H1 (cell line): ENCODE measurements at regions not wholly inside any gene's neighbourhood (a gene's known extent, or its start where the extent isn't known, plus 50 kb on each side); places are given as distances from the start of the nearest gene placed in this dataset.

Experiments used
- CTCF ChIA-PET: fragments of 300-600 bp; sonication (Branson Sonifier 250); formaldehyde crosslinking; loops from one replicate; lab custom pipeline; 2021; ENCODE audit not compliant: partially characterized antibody; lab: Charles Lee
- POLR2A ChIA-PET: fragments of 300-600 bp; sonication (Branson Sonifier 250); formaldehyde crosslinking; loops from one replicate; lab custom pipeline; 2021; ENCODE audit warnings: inconsistent platforms; ENCODE audit not compliant: partially characterized antibody; lab: Charles Lee
- DNase-seq, 2 experiments: peaks; one replicate each; pipeline versions ENCODE4 v3.0.0 to v3.0.0-alpha.2; 2010 to 2022; ENCODE audit warnings: low spot score in 2 of 2, low read depth in 1 of 2, mixed read lengths in 1 of 2
- FAIRE-seq: peaks from 2 replicates; lab custom pipeline; 2011; peaks lifted over from hg19 to GRCh38; lab: Jason Lieb, UNC
- H2AFZ ChIP-seq: 2 replicates; pipeline ENCODE4 v1.8.1; 2012; ENCODE audit warnings: low read length, inconsistent platforms
- H2AK5ac ChIP-seq: 2 replicates; pipeline ENCODE4 v1.6.1; 2013; ENCODE audit warnings: low read depth, low read length
- H2BK120ac ChIP-seq: replicated peaks from 2 replicates; pipeline ENCODE3; 2013; ENCODE audit warnings: low read depth, low read length, inconsistent platforms
- H2BK12ac ChIP-seq: 2 replicates; pipeline ENCODE4 v1.6.1; 2013; ENCODE audit warnings: low read depth, low read length
- H2BK15ac ChIP-seq: 2 replicates; pipeline ENCODE4 v1.6.1; 2013; ENCODE audit warnings: low read length
- H2BK20ac ChIP-seq: 2 replicates; pipeline ENCODE4 v1.6.1; 2013; ENCODE audit warnings: low read length
- H2BK5ac ChIP-seq: 2 replicates; pipeline ENCODE4 v1.6.1; 2013; ENCODE audit warnings: low read depth, low read length
- H3K14ac ChIP-seq: 2 replicates; pipeline ENCODE4 v1.6.1; 2013; ENCODE audit warnings: inconsistent platforms; ENCODE audit not compliant: insufficient read length
- H3K18ac ChIP-seq: 2 replicates; pipeline ENCODE4 v1.6.1; 2013; ENCODE audit warnings: low read length; ENCODE audit errors: extremely low read depth
- H3K23ac ChIP-seq: 2 replicates; pipeline ENCODE4 v1.6.1; 2013; ENCODE audit warnings: inconsistent platforms; ENCODE audit not compliant: insufficient read length
- H3K23me2 ChIP-seq: 2 replicates; pipeline ENCODE4 v1.6.1; 2013; ENCODE audit warnings: low read depth, low read length
- H3K27ac ChIP-seq: 2 replicates; pipeline ENCODE4 v1.6.1; 2011; ENCODE audit warnings: low read depth, low read length, inconsistent platforms
- H3K27me3 ChIP-seq, 4 experiments: replicated peaks in 1 of 4; 1 replicate in 1 of 4; 2 replicates in 3 of 4; pipeline versions ENCODE4 v1.6.1 to v1.8.1; 2011 to 2013; ENCODE audit warnings: low read length in 3 of 4, mild to moderate bottlenecking in 3 of 4, inconsistent platforms in 2 of 4, mixed read lengths in 2 of 4, moderate library complexity in 1 of 4; ENCODE audit not compliant: control insufficient read depth in 3 of 4, insufficient read depth in 3 of 4; ENCODE audit errors: extremely low read depth in 1 of 4
- H3K36me3 ChIP-seq, 4 experiments: 2 replicates each; pipeline versions ENCODE4 v1.6.1 to v1.8.1; 2011 to 2013; ENCODE audit warnings: mild to moderate bottlenecking in 4 of 4, low read length in 3 of 4, moderate library complexity in 2 of 4, control low read depth in 1 of 4, inconsistent platforms in 1 of 4; ENCODE audit not compliant: insufficient read depth in 4 of 4, control insufficient read depth in 2 of 4
- H3K4ac ChIP-seq: replicated peaks from 2 replicates; pipeline ENCODE3; 2013; ENCODE audit warnings: low read length, low read depth, mixed read lengths, inconsistent platforms; ENCODE audit not compliant: insufficient read length
- H3K4me1 ChIP-seq, 4 experiments: replicated peaks in 1 of 4; 1 replicate in 1 of 4; 2 replicates in 3 of 4; pipeline versions ENCODE4 v1.6.1 to v1.8.1; 2011 to 2013; ENCODE audit warnings: low read length in 3 of 4, inconsistent platforms in 2 of 4, mixed read lengths in 1 of 4; ENCODE audit not compliant: insufficient read depth in 4 of 4, control insufficient read depth in 3 of 4
- H3K4me2 ChIP-seq, 2 experiments: 2 replicates each; pipeline versions ENCODE4 v1.6.1 to v1.8.1; 2011 to 2013; ENCODE audit warnings: low read depth in 2 of 2, low read length in 2 of 2, control low read depth in 1 of 2, inconsistent platforms in 1 of 2, mild to moderate bottlenecking in 1 of 2; ENCODE audit not compliant: insufficient read depth in 1 of 2
- H3K4me3 ChIP-seq, 4 experiments: fragments of 200-600, 300-600 bp in 1 of 4; sonication (generic), shearing (Covaris generic), sonication (Bioruptor Twin) in 1 of 4; 2 replicates each; pipeline versions ENCODE4 v1.5.1 to v1.8.1; 2011 to 2016; ENCODE audit warnings: low read length in 4 of 4, low read depth in 3 of 4, control low read depth in 2 of 4, inconsistent platforms in 2 of 4, mild to moderate bottlenecking in 2 of 4, mixed read lengths in 1 of 4, moderate library complexity in 1 of 4; ENCODE audit not compliant: insufficient read depth in 2 of 4; ENCODE audit errors: extremely low read depth in 1 of 4
- H3K56ac ChIP-seq: replicated peaks from 2 replicates; pipeline ENCODE3; 2013; ENCODE audit warnings: low read depth, mild to moderate bottlenecking, mixed read lengths, low read length, inconsistent platforms; ENCODE audit not compliant: insufficient read length
- H3K79me1 ChIP-seq: 2 replicates; pipeline ENCODE4 v1.6.1; 2013; ENCODE audit warnings: low read depth, low read length, control low read depth
- H3K79me2 ChIP-seq, 2 experiments: 2 replicates each; pipeline versions ENCODE4 v1.6.1 to v1.8.1; 2012 to 2013; ENCODE audit warnings: low read length in 2 of 2, mild to moderate bottlenecking in 2 of 2, inconsistent platforms in 1 of 2; ENCODE audit not compliant: insufficient read depth in 2 of 2, control insufficient read depth in 1 of 2
- H3K9ac ChIP-seq, 4 experiments: replicated peaks in 1 of 4; 1 replicate in 1 of 4; 2 replicates in 3 of 4; pipeline versions ENCODE4 v1.6.1 to v1.8.1; 2011 to 2013; ENCODE audit warnings: low read depth in 3 of 4, low read length in 3 of 4, control low read depth in 2 of 4, mild to moderate bottlenecking in 2 of 4, moderate library complexity in 2 of 4, inconsistent platforms in 1 of 4; ENCODE audit errors: extremely low read depth in 1 of 4
- H3K9me3 ChIP-seq, 2 experiments: 2 replicates each; pipeline versions ENCODE4 v1.6.1 to v1.8.1; 2012 to 2013; ENCODE audit warnings: mild to moderate bottlenecking in 2 of 2, moderate library complexity in 2 of 2, control low read depth in 1 of 2, inconsistent platforms in 1 of 2, low read depth in 1 of 2, low read length in 1 of 2, mixed read lengths in 1 of 2; ENCODE audit not compliant: insufficient read depth in 2 of 2
- H4K20me1 ChIP-seq, 2 experiments: replicated peaks in 1 of 2; 2 replicates each; pipeline versions ENCODE3 to v1.8.1; 2011 to 2013; ENCODE audit warnings: inconsistent platforms in 2 of 2, low read length in 2 of 2, mild to moderate bottlenecking in 1 of 2; ENCODE audit not compliant: insufficient read depth in 2 of 2, control insufficient read depth in 1 of 2
- H4K5ac ChIP-seq: 2 replicates; pipeline ENCODE4 v1.6.1; 2013; ENCODE audit warnings: low read length, low read depth, mixed read lengths, inconsistent platforms; ENCODE audit not compliant: insufficient read length
- H4K8ac ChIP-seq: 2 replicates; pipeline ENCODE4 v1.8.0; 2013; ENCODE audit warnings: mild to moderate bottlenecking, moderate library complexity, low read length, inconsistent platforms; ENCODE audit not compliant: insufficient read depth; ENCODE audit errors: extremely low read depth
- H4K91ac ChIP-seq: replicated peaks from 2 replicates; pipeline ENCODE3; 2013; ENCODE audit warnings: low read length, mixed read lengths, inconsistent platforms; ENCODE audit not compliant: insufficient read length
- WGBS, 2 experiments: shearing (Covaris generic) in 1 of 2; methylation state at CpG; one replicate each; pipeline versions ENCODE4 v1.1.6 to v1.1.7; 2013 to 2015; ENCODE audit warnings: low lambda C conversion rate in 2 of 2, mixed read lengths in 2 of 2, inconsistent platforms in 1 of 2, low coverage in 1 of 2, missing lambda C conversion rate in 1 of 2; ENCODE audit not compliant: insufficient replicate concordance in 2 of 2, insufficient coverage in 1 of 2, insufficient read length in 1 of 2; ENCODE audit errors: extremely low coverage in 1 of 2, missing lambda C conversion rate in 1 of 2; 5-methylcytosine and 5-hydroxymethylcytosine counted together
- TF ChIP-seq, protein P1 (sequence below): fragments of 300-600 bp; sonication (generic); IDR thresholded peaks from 2 replicates; pipeline ENCODE4 v1.7.1; 2012; ENCODE audit warnings: low read length, moderate library complexity, mild to moderate bottlenecking, inconsistent platforms; ENCODE audit not compliant: insufficient replicate concordance

GRCh38 chr5:105054406-105054805 is 1491.8 kb upstream of the NUDT12 start:
- no peak for DNase-seq
- no peak overlapping the region for H3K14ac ChIP-seq
- no peaks in the 10 kb centered on the region for H3K23me2 ChIP-seq
- H2AFZ ChIP-seq: no peak overlapping the region
- H4K20me1 ChIP-seq: no peaks in the 10 kb centered on the region
- CTCF ChIA-PET: no interaction called here
- no peak overlapping the region for H2BK5ac ChIP-seq
- H3K4me2 ChIP-seq: no peak overlapping the region
- no peak overlapping the region for H2BK120ac ChIP-seq
- no peak overlapping the region for H2BK20ac ChIP-seq
- H3K4me1 ChIP-seq: no peaks in the 10 kb centered on the region
- no peak overlapping the region for H3K4ac ChIP-seq
- no peaks in the 10 kb centered on the region for H3K36me3 ChIP-seq
- no peak overlapping the region for H3K56ac ChIP-seq
- POLR2A ChIA-PET: no interaction called here
- H3K27ac ChIP-seq: no peak overlapping the region
- no peak overlapping the region for H3K18ac ChIP-seq
- H2AK5ac ChIP-seq: no peak overlapping the region
- FAIRE-seq: no peak
- H3K9me3 ChIP-seq: peaks cover 16 to 20% of the 10 kb centered on the region in 2 experiments
- H2BK12ac ChIP-seq: no peak overlapping the region
- H2BK15ac ChIP-seq: no peak overlapping the region
- no peak overlapping the region for H3K4me3 ChIP-seq
- WGBS, 2 experiments: 98% methylated on average over 2 of the region's 2 CpGs; no CpG with 5 or more reads in 1 of the 2 experiments
- H3K79me1 ChIP-seq: no peaks in the 10 kb centered on the region
- H4K8ac ChIP-seq: no peak overlapping the region
- no peak overlapping the region for H3K23ac ChIP-seq
- H4K91ac ChIP-seq: no peak overlapping the region
- H3K27me3 ChIP-seq: no peaks in the 10 kb centered on the region
- no peaks in the 10 kb centered on the region for H3K79me2 ChIP-seq
- no peak overlapping the region for H3K9ac ChIP-seq
- H4K5ac ChIP-seq: no peak overlapping the region
- TF ChIP-seq, protein P1, sequence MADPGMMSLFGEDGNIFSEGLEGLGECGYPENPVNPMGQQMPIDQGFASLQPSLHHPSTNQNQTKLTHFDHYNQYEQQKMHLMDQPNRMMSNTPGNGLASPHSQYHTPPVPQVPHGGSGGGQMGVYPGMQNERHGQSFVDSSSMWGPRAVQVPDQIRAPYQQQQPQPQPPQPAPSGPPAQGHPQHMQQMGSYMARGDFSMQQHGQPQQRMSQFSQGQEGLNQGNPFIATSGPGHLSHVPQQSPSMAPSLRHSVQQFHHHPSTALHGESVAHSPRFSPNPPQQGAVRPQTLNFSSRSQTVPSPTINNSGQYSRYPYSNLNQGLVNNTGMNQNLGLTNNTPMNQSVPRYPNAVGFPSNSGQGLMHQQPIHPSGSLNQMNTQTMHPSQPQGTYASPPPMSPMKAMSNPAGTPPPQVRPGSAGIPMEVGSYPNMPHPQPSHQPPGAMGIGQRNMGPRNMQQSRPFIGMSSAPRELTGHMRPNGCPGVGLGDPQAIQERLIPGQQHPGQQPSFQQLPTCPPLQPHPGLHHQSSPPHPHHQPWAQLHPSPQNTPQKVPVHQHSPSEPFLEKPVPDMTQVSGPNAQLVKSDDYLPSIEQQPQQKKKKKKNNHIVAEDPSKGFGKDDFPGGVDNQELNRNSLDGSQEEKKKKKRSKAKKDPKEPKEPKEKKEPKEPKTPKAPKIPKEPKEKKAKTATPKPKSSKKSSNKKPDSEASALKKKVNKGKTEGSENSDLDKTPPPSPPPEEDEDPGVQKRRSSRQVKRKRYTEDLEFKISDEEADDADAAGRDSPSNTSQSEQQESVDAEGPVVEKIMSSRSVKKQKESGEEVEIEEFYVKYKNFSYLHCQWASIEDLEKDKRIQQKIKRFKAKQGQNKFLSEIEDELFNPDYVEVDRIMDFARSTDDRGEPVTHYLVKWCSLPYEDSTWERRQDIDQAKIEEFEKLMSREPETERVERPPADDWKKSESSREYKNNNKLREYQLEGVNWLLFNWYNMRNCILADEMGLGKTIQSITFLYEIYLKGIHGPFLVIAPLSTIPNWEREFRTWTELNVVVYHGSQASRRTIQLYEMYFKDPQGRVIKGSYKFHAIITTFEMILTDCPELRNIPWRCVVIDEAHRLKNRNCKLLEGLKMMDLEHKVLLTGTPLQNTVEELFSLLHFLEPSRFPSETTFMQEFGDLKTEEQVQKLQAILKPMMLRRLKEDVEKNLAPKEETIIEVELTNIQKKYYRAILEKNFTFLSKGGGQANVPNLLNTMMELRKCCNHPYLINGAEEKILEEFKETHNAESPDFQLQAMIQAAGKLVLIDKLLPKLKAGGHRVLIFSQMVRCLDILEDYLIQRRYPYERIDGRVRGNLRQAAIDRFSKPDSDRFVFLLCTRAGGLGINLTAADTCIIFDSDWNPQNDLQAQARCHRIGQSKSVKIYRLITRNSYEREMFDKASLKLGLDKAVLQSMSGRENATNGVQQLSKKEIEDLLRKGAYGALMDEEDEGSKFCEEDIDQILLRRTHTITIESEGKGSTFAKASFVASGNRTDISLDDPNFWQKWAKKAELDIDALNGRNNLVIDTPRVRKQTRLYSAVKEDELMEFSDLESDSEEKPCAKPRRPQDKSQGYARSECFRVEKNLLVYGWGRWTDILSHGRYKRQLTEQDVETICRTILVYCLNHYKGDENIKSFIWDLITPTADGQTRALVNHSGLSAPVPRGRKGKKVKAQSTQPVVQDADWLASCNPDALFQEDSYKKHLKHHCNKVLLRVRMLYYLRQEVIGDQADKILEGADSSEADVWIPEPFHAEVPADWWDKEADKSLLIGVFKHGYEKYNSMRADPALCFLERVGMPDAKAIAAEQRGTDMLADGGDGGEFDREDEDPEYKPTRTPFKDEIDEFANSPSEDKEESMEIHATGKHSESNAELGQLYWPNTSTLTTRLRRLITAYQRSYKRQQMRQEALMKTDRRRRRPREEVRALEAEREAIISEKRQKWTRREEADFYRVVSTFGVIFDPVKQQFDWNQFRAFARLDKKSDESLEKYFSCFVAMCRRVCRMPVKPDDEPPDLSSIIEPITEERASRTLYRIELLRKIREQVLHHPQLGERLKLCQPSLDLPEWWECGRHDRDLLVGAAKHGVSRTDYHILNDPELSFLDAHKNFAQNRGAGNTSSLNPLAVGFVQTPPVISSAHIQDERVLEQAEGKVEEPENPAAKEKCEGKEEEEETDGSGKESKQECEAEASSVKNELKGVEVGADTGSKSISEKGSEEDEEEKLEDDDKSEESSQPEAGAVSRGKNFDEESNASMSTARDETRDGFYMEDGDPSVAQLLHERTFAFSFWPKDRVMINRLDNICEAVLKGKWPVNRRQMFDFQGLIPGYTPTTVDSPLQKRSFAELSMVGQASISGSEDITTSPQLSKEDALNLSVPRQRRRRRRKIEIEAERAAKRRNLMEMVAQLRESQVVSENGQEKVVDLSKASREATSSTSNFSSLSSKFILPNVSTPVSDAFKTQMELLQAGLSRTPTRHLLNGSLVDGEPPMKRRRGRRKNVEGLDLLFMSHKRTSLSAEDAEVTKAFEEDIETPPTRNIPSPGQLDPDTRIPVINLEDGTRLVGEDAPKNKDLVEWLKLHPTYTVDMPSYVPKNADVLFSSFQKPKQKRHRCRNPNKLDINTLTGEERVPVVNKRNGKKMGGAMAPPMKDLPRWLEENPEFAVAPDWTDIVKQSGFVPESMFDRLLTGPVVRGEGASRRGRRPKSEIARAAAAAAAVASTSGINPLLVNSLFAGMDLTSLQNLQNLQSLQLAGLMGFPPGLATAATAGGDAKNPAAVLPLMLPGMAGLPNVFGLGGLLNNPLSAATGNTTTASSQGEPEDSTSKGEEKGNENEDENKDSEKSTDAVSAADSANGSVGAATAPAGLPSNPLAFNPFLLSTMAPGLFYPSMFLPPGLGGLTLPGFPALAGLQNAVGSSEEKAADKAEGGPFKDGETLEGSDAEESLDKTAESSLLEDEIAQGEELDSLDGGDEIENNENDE: no peak
